22Rv1 (cell line): ENCODE measurements at regions not wholly inside any gene's neighbourhood (a gene's known extent, or its start where the extent isn't known, plus 50 kb on each side); places are given as distances from the start of the nearest gene placed in this dataset.

Experiments used
- ZFX ChIP-seq: fragments of 450-650 bp; IDR thresholded peaks from 2 replicates; pipeline ENCODE4 v1.6.1; 2017; ENCODE audit warnings: antibody characterized with exemption, borderline replicate concordance
- TF ChIP-seq, protein P1 (sequence below): fragments of 450-650 bp; IDR thresholded peaks from 2 replicates; pipeline ENCODE4 v1.5.1; 2017; ENCODE audit warnings: mild to moderate bottlenecking

DNA sequence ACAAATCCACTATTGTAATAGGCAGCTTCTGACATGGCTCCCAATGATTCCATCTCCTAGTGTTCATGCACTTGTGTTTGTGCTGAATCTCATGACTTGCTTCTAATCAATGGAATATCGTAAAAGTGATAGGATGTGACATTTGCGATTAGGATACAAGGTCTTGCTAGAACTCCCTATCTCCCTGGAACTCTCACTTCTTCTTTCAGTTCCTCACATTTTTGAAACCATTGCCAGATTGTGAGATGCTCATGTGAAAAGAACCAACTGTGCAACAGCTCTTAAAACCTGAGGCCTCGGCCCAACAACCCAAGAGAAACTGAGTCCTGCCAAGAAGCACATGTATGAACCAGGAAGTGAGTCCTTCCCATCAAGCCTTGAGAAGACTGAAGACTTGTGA lies 226.9 kb upstream of the DTNA start:
- TF ChIP-seq, protein P1, sequence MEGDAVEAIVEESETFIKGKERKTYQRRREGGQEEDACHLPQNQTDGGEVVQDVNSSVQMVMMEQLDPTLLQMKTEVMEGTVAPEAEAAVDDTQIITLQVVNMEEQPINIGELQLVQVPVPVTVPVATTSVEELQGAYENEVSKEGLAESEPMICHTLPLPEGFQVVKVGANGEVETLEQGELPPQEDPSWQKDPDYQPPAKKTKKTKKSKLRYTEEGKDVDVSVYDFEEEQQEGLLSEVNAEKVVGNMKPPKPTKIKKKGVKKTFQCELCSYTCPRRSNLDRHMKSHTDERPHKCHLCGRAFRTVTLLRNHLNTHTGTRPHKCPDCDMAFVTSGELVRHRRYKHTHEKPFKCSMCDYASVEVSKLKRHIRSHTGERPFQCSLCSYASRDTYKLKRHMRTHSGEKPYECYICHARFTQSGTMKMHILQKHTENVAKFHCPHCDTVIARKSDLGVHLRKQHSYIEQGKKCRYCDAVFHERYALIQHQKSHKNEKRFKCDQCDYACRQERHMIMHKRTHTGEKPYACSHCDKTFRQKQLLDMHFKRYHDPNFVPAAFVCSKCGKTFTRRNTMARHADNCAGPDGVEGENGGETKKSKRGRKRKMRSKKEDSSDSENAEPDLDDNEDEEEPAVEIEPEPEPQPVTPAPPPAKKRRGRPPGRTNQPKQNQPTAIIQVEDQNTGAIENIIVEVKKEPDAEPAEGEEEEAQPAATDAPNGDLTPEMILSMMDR = no peak
- TF ChIP-seq ZFX = no peak
